ENCODE measurements at regions not wholly inside any gene's neighbourhood (a gene's known extent, or its start where the extent isn't known, plus 50 kb on each side); places are given as distances from the start of the nearest gene placed in this dataset.

DNA sequence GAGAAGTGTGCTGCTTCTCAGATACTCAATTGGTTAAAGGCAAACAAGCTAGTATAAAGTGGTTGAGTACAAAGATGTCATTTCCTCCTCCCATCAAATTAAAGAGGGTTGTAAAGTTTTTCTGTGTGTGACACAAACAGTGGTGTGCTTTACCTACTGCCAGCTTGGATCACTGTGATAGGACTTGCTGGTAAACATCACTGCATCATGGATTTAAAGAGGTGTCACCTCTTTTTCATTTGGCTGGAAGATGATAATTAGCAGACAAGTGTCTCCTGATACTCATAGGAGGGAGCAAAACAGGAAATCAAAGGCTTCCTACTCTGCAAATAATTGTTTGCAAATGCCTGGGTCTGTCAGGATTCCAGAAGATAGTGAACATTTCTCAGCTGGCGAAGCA, 200.5 kb downstream of the MDFIC start:
- DNase-seq (no peak), ATAC-seq (ENCODE audit: low read depth) (no peak)
- no peak overlapping the region for H2AK5ac ChIP-seq (ENCODE audit: low read depth, low read length)
- H3K27ac ChIP-seq (ENCODE audit: insufficient read depth, low read length), result no peak overlapping the region
- no peak overlapping the region for H3K4me2 ChIP-seq (ENCODE audit: low read depth, low read length)
- TF ChIP-seq RFX5 (IDR thresholded peaks at IDR 0.05; ENCODE audit: low read depth, low read length) (no peak), MAFK (IDR thresholded peaks at IDR 0.05; ENCODE audit: low read depth, low read length) (no peak), POLR2A (IDR thresholded peaks at IDR 0.05; ENCODE audit: low read depth, low read length) (no peak), CEBPB (IDR thresholded peaks at IDR 0.05; ENCODE audit: low read depth, low read length) (no peak), RCOR1 (IDR thresholded peaks at IDR 0.05; ENCODE audit: insufficient replicate concordance, low read length) (no peak), NFE2L2 (IDR thresholded peaks at IDR 0.05; ENCODE audit: low read depth, low read length) (no peak), RAD21 (IDR thresholded peaks at IDR 0.05; ENCODE audit: low read length) (no peak), CHD1 (IDR thresholded peaks at IDR 0.05; ENCODE audit: low read depth, low read length) (no peak), FOS (IDR thresholded peaks at IDR 0.05; ENCODE audit: low read depth, low read length) (no peak), BHLHE40 (IDR thresholded peaks at IDR 0.05; ENCODE audit: low read depth, low read length) (no peak), MXI1 (IDR thresholded peaks at IDR 0.05; ENCODE audit: borderline replicate concordance, low read depth, low read length) (no peak), MAZ (IDR thresholded peaks at IDR 0.05; ENCODE audit: borderline replicate concordance, low read depth, low read length) (no peak), SMC3 (IDR thresholded peaks at IDR 0.05; ENCODE audit: low read depth, low read length) (no peak)
- TF ChIP-seq, protein P1, sequence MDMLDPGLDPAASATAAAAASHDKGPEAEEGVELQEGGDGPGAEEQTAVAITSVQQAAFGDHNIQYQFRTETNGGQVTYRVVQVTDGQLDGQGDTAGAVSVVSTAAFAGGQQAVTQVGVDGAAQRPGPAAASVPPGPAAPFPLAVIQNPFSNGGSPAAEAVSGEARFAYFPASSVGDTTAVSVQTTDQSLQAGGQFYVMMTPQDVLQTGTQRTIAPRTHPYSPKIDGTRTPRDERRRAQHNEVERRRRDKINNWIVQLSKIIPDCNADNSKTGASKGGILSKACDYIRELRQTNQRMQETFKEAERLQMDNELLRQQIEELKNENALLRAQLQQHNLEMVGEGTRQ (IDR thresholded peaks at IDR 0.05; ENCODE audit: low read depth, low read length), result no peak
- TF ChIP-seq, protein P2, sequence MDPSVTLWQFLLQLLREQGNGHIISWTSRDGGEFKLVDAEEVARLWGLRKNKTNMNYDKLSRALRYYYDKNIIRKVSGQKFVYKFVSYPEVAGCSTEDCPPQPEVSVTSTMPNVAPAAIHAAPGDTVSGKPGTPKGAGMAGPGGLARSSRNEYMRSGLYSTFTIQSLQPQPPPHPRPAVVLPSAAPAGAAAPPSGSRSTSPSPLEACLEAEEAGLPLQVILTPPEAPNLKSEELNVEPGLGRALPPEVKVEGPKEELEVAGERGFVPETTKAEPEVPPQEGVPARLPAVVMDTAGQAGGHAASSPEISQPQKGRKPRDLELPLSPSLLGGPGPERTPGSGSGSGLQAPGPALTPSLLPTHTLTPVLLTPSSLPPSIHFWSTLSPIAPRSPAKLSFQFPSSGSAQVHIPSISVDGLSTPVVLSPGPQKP (IDR thresholded peaks at IDR 0.05; ENCODE audit: borderline replicate concordance, low read depth, low read length), result no peak
- TF ChIP-seq, protein P3, sequence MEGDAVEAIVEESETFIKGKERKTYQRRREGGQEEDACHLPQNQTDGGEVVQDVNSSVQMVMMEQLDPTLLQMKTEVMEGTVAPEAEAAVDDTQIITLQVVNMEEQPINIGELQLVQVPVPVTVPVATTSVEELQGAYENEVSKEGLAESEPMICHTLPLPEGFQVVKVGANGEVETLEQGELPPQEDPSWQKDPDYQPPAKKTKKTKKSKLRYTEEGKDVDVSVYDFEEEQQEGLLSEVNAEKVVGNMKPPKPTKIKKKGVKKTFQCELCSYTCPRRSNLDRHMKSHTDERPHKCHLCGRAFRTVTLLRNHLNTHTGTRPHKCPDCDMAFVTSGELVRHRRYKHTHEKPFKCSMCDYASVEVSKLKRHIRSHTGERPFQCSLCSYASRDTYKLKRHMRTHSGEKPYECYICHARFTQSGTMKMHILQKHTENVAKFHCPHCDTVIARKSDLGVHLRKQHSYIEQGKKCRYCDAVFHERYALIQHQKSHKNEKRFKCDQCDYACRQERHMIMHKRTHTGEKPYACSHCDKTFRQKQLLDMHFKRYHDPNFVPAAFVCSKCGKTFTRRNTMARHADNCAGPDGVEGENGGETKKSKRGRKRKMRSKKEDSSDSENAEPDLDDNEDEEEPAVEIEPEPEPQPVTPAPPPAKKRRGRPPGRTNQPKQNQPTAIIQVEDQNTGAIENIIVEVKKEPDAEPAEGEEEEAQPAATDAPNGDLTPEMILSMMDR (conservative IDR thresholded peaks at IDR 0.05; ENCODE audit: low read depth, low read length), result no peak
- no peaks in the 10 kb centered on the region for H4K20me1 ChIP-seq (ENCODE audit: insufficient read depth, low read length)
- H3K14ac ChIP-seq (replicated peaks; ENCODE audit: low read depth, low read length), result no peak overlapping the region
- no peak overlapping the region for H3K4me3 ChIP-seq (ENCODE audit: insufficient read depth, low read depth, low read length)
- H3K9me3 ChIP-seq (ENCODE audit: control insufficient read depth, insufficient read depth, low read length), result no peaks in the 10 kb centered on the region
- H3K9ac ChIP-seq (ENCODE audit: low read depth, low read length), result no peak overlapping the region
- intact Hi-C loops (cut with micrococcal nuclease), result no loop called here
- ChIA-PET POLR2A (ENCODE audit: unreplicated experiment) (no interaction called here), CTCF (interaction anchor here (0.6 kb wide), 1 partner anchor 23 kb away, joined by 4 read pairs; no protein-coding TSS in a partner anchor)
- H2AFZ ChIP-seq (replicated peaks; ENCODE audit: low read length, poor library complexity), result no peak overlapping the region
- H4K5ac ChIP-seq (ENCODE audit: low read depth, low read length), result no peak overlapping the region
- no peaks in the 10 kb centered on the region; the same call in 1 of the 2 replicates for H3K4me1 ChIP-seq (ENCODE audit: control insufficient read depth, insufficient read depth, low read length)
- H3K27me3 ChIP-seq (ENCODE audit: control insufficient read depth, insufficient read depth, low read length), result no peaks in the 10 kb centered on the region
- H2BK5ac ChIP-seq (ENCODE audit: low read depth, low read length, poor library complexity, severe bottlenecking), result no peak overlapping the region
- H3K4ac ChIP-seq (ENCODE audit: low read depth, low read length), result no peak overlapping the region
- WGBS, 2 experiments (ENCODE audit: extremely low coverage in 2 of 2, insufficient read length in 1 of 2), result no CpG with 5 or more reads among the region's 1 CpG
- H3K79me1 ChIP-seq (ENCODE audit: low read depth in 1 of 2, low read length in 2 of 2), result no peaks in the 10 kb centered on the region
- H3K36me3 ChIP-seq (ENCODE audit: control insufficient read depth, insufficient read depth, low read length), result no peaks in the 10 kb centered on the region
- no peak overlapping the region for H3K56ac ChIP-seq (ENCODE audit: extremely low read depth, insufficient read depth, low read length)
- no peaks in the 10 kb centered on the region for H3K9me1 ChIP-seq (ENCODE audit: insufficient read depth, low read length)
- H2AK9ac ChIP-seq (replicated peaks; ENCODE audit: low read depth, low read length, poor library complexity), result no peak overlapping the region
- no peak overlapping the region for H3K18ac ChIP-seq (ENCODE audit: low read depth, low read length)
- no peak overlapping the region for H2BK20ac ChIP-seq (ENCODE audit: low read depth, low read length)
- no TSS peak for BruUV-seq (replicated peaks)
- H4K8ac ChIP-seq (ENCODE audit: low read depth in 2 of 2, low read length in 2 of 2), result no peak overlapping the region
- no peak overlapping the region for H2BK15ac ChIP-seq (ENCODE audit: low read depth, low read length)
- dilution Hi-C loops (cut with HindIII; ENCODE audit: low sequenced_read_pairs, unreplicated experiment), result no loop called here
- in situ Hi-C loops (cut with MboI; ENCODE audit: low sequenced_read_pairs), result no loop called here
- H2BK120ac ChIP-seq (ENCODE audit: low read depth, low read length), result no peak overlapping the region
- H4K91ac ChIP-seq (ENCODE audit: insufficient read depth, low read depth, low read length), result no peak overlapping the region
- no peak overlapping the region for H3K23ac ChIP-seq (ENCODE audit: low read depth, low read length)
